ENCODE measurements at regions not wholly inside any gene's neighbourhood (a gene's known extent, or its start where the extent isn't known, plus 50 kb on each side); places are given as distances from the start of the nearest gene placed in this dataset.

DNA sequence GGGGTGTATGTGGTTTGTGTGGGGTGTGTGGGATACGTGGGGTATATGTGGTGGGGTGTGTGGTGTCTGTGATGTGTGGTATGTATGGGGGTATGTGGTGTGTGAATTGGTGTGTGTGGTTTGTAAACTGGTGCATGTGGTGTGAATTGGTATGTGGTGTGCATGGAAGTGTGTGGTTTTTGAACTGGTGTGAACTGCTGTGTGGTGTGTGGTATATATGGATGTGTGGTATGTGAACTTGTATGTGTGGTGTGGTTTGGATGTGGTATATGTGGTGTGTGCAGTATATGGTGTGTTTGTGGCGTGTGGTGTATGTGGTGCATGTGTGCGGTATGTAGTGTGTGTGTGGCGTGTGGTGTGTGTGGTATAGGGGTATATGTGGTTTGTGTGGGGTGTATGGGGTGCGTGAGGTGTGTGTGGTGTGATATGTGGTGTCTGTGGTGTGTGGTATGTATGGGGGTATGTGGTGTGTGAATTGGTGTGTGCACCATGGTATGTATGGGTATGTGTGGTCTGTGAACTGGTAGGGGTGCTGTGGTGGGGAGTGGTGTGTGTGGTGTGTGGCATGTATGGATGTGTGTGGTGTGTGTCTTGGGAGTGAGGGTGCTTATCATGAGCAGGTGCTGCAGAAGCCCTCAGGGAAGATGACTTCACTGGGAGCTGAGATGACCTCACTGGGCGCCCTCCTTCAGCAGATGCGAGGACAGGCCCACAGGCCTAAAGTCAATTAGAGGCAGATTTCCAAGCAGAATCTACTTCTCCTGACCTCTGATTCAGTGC is 209.6 kb upstream of the TNP1 start:
- no peaks in the 10 kb centered on the region for H3F3A ChIP-seq (replicated peaks; ENCODE audit: insufficient read depth)
- H3K9me3 ChIP-seq, result no peaks in the 10 kb centered on the region
- WGBS (ENCODE audit: low lambda C conversion rate), result 90% methylated on average over 5 of the region's 7 CpGs
- no peak overlapping the region for H2AFZ ChIP-seq (ENCODE audit: low read depth)
- no peak overlapping the region for H3K4me3 ChIP-seq (ENCODE audit: low read depth in 2 of 2, low read length in 1 of 2)
- no peak overlapping the region for H3K9ac ChIP-seq
- POLR2A ChIA-PET, result no interaction called here
- H3K9me2 ChIP-seq, result no peaks in the 10 kb centered on the region; the same call in 1 of the 2 replicates
- CTCF ChIA-PET, result no interaction called here
- no peak overlapping the region for H3K27ac ChIP-seq (ENCODE audit: low read depth in 2 of 2, low read length in 1 of 2)
- no peak overlapping the region for H3K4me2 ChIP-seq
- TF ChIP-seq EZH2phosphoT487 (IDR thresholded peaks at IDR 0.05; ENCODE audit: borderline replicate concordance, low read depth), result no peak
- TF ChIP-seq MXI1 (IDR thresholded peaks at IDR 0.05; ENCODE audit: low read depth, low read length), result no peak
- no peak for TF ChIP-seq FOXJ3 (CRISPR knock-in tag; IDR thresholded peaks at IDR 0.05)
- no peaks in the 10 kb centered on the region for H3K27me3 ChIP-seq (ENCODE audit: insufficient read depth)
- no peak for DNase-seq
- H3K4me1 ChIP-seq (ENCODE audit: control insufficient read depth in 1 of 2, insufficient read depth in 2 of 2, low read depth in 1 of 2, low read length in 1 of 2), result peaks cover 0 to 3% of the 10 kb centered on the region in 2 experiments; a peak in 1 of 4 replicates
- no peaks in the 10 kb centered on the region for H4K20me1 ChIP-seq (ENCODE audit: insufficient read depth)
- no peaks in the 10 kb centered on the region for H3K79me2 ChIP-seq (ENCODE audit: insufficient read depth)
- H3K36me3 ChIP-seq (replicated peaks in 1 of 2; ENCODE audit: control insufficient read depth in 1 of 2, insufficient read depth in 2 of 2, low read length in 1 of 2), result no peaks in the 10 kb centered on the region

DNA sequence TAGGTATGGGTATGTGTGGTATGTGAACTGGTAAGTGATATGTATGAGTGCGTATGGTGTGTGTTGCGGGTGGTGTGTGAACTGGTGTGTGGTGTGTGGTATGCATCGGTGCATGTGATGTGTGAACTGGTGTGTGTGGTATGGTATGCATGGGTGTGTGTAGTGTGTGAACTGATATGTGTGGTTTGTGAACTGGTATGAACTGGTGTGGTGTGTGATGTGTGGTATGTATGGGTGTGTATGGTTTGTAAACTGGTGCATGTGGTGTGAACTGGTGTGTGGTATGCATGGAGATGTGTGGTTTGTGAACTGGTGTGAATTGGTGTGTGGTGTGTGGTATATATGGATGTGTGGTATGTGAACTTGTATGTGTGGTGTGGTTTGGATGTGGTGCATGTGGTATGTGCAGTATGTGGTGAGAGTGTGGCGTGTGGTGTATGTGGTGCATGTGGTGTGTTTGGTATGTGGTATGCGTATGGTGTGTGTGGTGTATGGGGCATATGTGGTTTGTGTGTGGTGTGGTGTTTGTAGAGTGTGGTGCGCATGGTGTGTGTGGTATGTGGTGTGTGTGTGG is 208.9 kb upstream of the TNP1 start:
- POLR2A ChIA-PET, result no interaction called here

More for the DNA sequence above, 208.9 kb upstream of the TNP1 start:
- CTCF ChIA-PET, result no interaction called here
- 87% methylated on average over 6 of the region's 6 CpGs for WGBS (ENCODE audit: low lambda C conversion rate)
- DNase-seq, result no peak
- no peaks in the 10 kb centered on the region for H3K79me2 ChIP-seq (ENCODE audit: insufficient read depth)
- no peak overlapping the region for H2AFZ ChIP-seq (ENCODE audit: low read depth)
- H3K27ac ChIP-seq (ENCODE audit: low read depth in 2 of 2, low read length in 1 of 2), result no peak overlapping the region
- no peak overlapping the region for H3K9ac ChIP-seq
- H3F3A ChIP-seq (replicated peaks; ENCODE audit: insufficient read depth), result no peaks in the 10 kb centered on the region
- H3K4me2 ChIP-seq, result no peak overlapping the region
- no peaks in the 10 kb centered on the region for H3K9me3 ChIP-seq
- no peaks in the 10 kb centered on the region for H3K27me3 ChIP-seq (ENCODE audit: insufficient read depth)
- no peak overlapping the region for H3K4me3 ChIP-seq (ENCODE audit: low read depth in 2 of 2, low read length in 1 of 2)
- peaks cover 0 to 3% of the 10 kb centered on the region in 2 experiments; a peak in 1 of 4 replicates for H3K4me1 ChIP-seq (ENCODE audit: control insufficient read depth in 1 of 2, insufficient read depth in 2 of 2, low read depth in 1 of 2, low read length in 1 of 2)
- H4K20me1 ChIP-seq (ENCODE audit: insufficient read depth), result no peaks in the 10 kb centered on the region
- no peaks in the 10 kb centered on the region; the same call in 1 of the 2 replicates for H3K9me2 ChIP-seq
- no peaks in the 10 kb centered on the region for H3K36me3 ChIP-seq (replicated peaks in 1 of 2; ENCODE audit: control insufficient read depth in 1 of 2, insufficient read depth in 2 of 2, low read length in 1 of 2)
- no peak for TF ChIP-seq TAF1 (IDR thresholded peaks at IDR 0.05; ENCODE audit: borderline replicate concordance, low read depth, low read length)
- no peak for TF ChIP-seq FOXJ3 (CRISPR knock-in tag; IDR thresholded peaks at IDR 0.05)
- no peak for TF ChIP-seq TEAD4 (IDR thresholded peaks at IDR 0.05; ENCODE audit: borderline replicate concordance, insufficient read depth)
- TF ChIP-seq REST (IDR thresholded peaks at IDR 0.05; ENCODE audit: low read depth, low read length), result no peak
